ENCODE measurements at regions not wholly inside any gene's neighbourhood (a gene's known extent, or its start where the extent isn't known, plus 50 kb on each side); places are given as distances from the start of the nearest gene placed in this dataset.

DNA sequence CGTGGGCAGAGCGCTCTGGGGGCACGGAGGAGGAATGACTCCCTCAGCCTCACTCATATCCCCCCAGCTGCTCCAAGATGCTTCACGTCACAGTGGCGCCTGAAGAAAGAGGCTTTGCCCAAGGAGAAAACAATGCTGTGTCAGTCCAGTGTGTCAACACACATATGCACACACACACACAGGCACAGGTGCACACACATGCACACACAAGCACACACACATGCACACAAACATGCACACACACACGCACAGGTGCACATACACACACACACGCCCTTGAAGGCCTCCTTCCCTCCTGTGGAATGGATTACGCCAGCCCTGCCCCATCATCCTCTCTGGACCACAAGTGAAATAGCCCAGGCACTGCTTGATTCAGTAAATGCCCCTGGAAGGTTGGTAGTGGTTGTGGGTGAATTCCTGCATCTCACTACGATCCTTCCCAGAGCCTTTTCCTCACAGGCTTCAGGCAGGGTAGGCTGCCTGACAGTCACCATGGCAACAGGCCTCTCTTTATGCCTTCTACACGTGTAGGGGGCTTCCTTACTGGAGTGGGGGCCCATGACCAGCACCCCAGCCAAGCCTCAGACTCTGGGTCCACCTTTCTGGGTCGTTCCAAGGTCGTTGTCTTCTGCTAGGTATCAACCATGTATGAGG, 371.5 kb upstream of the PODXL start:
- TF ChIP-seq EZH2 (IDR thresholded peaks at IDR 0.05; ENCODE audit: low read length): no peak
- TF ChIP-seq, protein P1, sequence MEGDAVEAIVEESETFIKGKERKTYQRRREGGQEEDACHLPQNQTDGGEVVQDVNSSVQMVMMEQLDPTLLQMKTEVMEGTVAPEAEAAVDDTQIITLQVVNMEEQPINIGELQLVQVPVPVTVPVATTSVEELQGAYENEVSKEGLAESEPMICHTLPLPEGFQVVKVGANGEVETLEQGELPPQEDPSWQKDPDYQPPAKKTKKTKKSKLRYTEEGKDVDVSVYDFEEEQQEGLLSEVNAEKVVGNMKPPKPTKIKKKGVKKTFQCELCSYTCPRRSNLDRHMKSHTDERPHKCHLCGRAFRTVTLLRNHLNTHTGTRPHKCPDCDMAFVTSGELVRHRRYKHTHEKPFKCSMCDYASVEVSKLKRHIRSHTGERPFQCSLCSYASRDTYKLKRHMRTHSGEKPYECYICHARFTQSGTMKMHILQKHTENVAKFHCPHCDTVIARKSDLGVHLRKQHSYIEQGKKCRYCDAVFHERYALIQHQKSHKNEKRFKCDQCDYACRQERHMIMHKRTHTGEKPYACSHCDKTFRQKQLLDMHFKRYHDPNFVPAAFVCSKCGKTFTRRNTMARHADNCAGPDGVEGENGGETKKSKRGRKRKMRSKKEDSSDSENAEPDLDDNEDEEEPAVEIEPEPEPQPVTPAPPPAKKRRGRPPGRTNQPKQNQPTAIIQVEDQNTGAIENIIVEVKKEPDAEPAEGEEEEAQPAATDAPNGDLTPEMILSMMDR (optimal IDR thresholded peaks at IDR 0.05 in 1 of 3, IDR thresholded peaks at IDR 0.05 in 1 of 3, conservative IDR thresholded peaks at IDR 0.05 in 1 of 3; ENCODE audit: extremely low read depth in 1 of 3, insufficient read depth in 2 of 3, low read length in 3 of 3): no peak
- no peaks in the 10 kb centered on the region for H3K4me1 ChIP-seq (ENCODE audit: control insufficient read depth, extremely low read depth, insufficient read depth, low read length)
- H3K27ac ChIP-seq (ENCODE audit: control insufficient read depth, insufficient read depth, low read length): no peak overlapping the region
- H3K9ac ChIP-seq (ENCODE audit: control insufficient read depth, extremely low read depth, insufficient read depth, low read length): no peak overlapping the region
- H3K27me3 ChIP-seq (ENCODE audit: control insufficient read depth, extremely low read depth, insufficient read depth, low read length): peaks cover 6% of the 10 kb centered on the region
- H3K4me3 ChIP-seq (ENCODE audit: control insufficient read depth in 2 of 3, extremely low read depth in 1 of 3, insufficient read depth in 2 of 3, low read depth in 1 of 3, low read length in 3 of 3): no peak overlapping the region
- H3K9me3 ChIP-seq (ENCODE audit: control insufficient read depth, low read depth, low read length): no peaks in the 10 kb centered on the region
- dilution Hi-C loops (cut with MboI; ENCODE audit: extremely low pct_ligation_motif_present, low sequenced_read_pairs): no loop called here
- no peaks in the 10 kb centered on the region for H3K79me2 ChIP-seq (ENCODE audit: control insufficient read depth, insufficient read depth, low read length)
- H3K4me2 ChIP-seq (ENCODE audit: control insufficient read depth, extremely low read depth, insufficient read depth, low read depth, low read length): no peak overlapping the region
- DNase-seq (ENCODE audit: low read depth, low spot score) (no peak), FAIRE-seq (no peak)
- no peaks in the 10 kb centered on the region for H3K36me3 ChIP-seq (ENCODE audit: control insufficient read depth in 2 of 2, extremely low read depth in 1 of 2, insufficient read depth in 2 of 2, low read length in 2 of 2)
- no peak overlapping the region for H2AFZ ChIP-seq (ENCODE audit: control insufficient read depth, low read length)
- no peaks in the 10 kb centered on the region for H3K9me1 ChIP-seq (ENCODE audit: control insufficient read depth, extremely low read depth, insufficient read depth, low read length)
- H4K20me1 ChIP-seq (ENCODE audit: control insufficient read depth, extremely low read depth, insufficient read depth, low read length): no peaks in the 10 kb centered on the region

GRCh38 chr7:131925636-131926035, 369.2 kb upstream of the PODXL start:
- dilution Hi-C loops (cut with MboI; ENCODE audit: extremely low pct_ligation_motif_present, low sequenced_read_pairs): no loop called here
- Histone ChIP-seq H4K20me1 (ENCODE audit: control insufficient read depth, extremely low read depth, insufficient read depth, low read length) (no peaks in the 10 kb centered on the region), H3K9me1 (ENCODE audit: control insufficient read depth, extremely low read depth, insufficient read depth, low read length) (no peaks in the 10 kb centered on the region)

More at GRCh38 chr7:131925636-131926035, 369.2 kb upstream of the PODXL start:
- Histone ChIP-seq H2AFZ (ENCODE audit: control insufficient read depth, low read length) (no peak overlapping the region), H3K4me1 (ENCODE audit: control insufficient read depth, extremely low read depth, insufficient read depth, low read length) (no peaks in the 10 kb centered on the region), H3K79me2 (ENCODE audit: control insufficient read depth, insufficient read depth, low read length) (no peaks in the 10 kb centered on the region), H3K9me3 (ENCODE audit: control insufficient read depth, low read depth, low read length) (no peaks in the 10 kb centered on the region), H3K36me3 (ENCODE audit: control insufficient read depth in 2 of 2, extremely low read depth in 1 of 2, insufficient read depth in 2 of 2, low read length in 2 of 2) (no peaks in the 10 kb centered on the region), H3K27ac (ENCODE audit: control insufficient read depth, insufficient read depth, low read length) (no peak overlapping the region), H3K4me2 (ENCODE audit: control insufficient read depth, extremely low read depth, insufficient read depth, low read depth, low read length) (no peak overlapping the region), H3K4me3 (ENCODE audit: control insufficient read depth in 2 of 3, extremely low read depth in 1 of 3, insufficient read depth in 2 of 3, low read depth in 1 of 3, low read length in 3 of 3) (no peak overlapping the region), H3K9ac (ENCODE audit: control insufficient read depth, extremely low read depth, insufficient read depth, low read length) (no peak overlapping the region), H3K27me3 (ENCODE audit: control insufficient read depth, extremely low read depth, insufficient read depth, low read length) (peaks cover 16% of the 10 kb centered on the region)
- no peak for TF ChIP-seq EZH2 (IDR thresholded peaks at IDR 0.05; ENCODE audit: low read length)
- TF ChIP-seq, protein P1 (optimal IDR thresholded peaks at IDR 0.05 in 1 of 3, IDR thresholded peaks at IDR 0.05 in 1 of 3, conservative IDR thresholded peaks at IDR 0.05 in 1 of 3; ENCODE audit: extremely low read depth in 1 of 3, insufficient read depth in 2 of 3, low read length in 3 of 3): no peak
- no peak for DNase-seq (ENCODE audit: low read depth, low spot score)
- FAIRE-seq: no peak
